Myocyte (in vitro differentiated cells): ENCODE measurements at regions not wholly inside any gene's neighbourhood (a gene's known extent, or its start where the extent isn't known, plus 50 kb on each side); places are given as distances from the start of the nearest gene placed in this dataset.
"Not testable (repeated sequence)": the region's sequence is repeated elsewhere in the genome, so short reads cannot be mapped to it uniquely, and the experiment has no call there.

Source experiments
- DNase-seq: peaks from one replicate; pipeline ENCODE4 v3.0.0-alpha.2; 2012; ENCODE audit warnings: low read depth

DNA sequence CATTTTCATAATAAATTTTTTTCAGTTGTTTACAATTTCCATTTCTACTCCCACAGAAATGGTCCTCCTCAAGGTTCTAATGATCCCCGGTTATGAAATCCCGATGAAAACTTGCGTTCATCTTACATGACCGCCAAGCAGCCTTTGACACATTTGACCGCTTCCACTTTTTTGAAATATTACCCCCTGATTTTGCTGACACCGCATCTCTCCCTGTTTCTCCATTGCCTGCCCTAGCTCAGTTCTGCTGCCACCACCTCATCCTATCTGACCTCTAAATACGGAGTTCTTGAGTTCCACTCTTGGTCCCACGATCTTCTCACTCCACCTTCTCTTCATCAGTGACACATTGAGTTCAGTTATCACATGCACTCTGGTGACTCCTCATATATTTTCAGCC lies 74.1 kb downstream of the SLC35B3 start:
- DNase-seq = no peak

DNA sequence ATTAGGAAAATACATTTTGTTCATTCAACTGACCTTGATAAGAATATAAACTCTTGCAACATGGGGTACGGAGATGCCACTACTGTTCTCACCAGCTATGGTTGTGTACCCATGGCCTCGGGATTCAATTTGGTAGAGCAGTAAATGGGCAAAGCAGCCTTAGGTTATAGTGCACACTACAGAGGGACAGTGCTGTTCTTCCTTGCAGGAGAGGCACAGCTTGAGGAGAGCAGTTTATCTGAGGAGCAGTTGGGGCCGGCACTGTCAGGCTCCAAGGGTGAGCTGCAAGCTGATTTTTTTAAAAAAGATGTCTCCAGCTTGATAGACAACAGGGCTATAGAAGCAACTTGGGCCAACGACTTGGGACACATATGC lies 82.4 kb downstream of the SLC35B3 start:
- DNase-seq = no peak

GRCh38 chr6:8352335-8352965 lies 82.9 kb downstream of the SLC35B3 start:
- DNase-seq = no peak

- no peak for DNase-seq
These were observed 91.7 kb downstream of the SLC35B3 start for GRCh38 chr6:8343600-8343999.

DNA sequence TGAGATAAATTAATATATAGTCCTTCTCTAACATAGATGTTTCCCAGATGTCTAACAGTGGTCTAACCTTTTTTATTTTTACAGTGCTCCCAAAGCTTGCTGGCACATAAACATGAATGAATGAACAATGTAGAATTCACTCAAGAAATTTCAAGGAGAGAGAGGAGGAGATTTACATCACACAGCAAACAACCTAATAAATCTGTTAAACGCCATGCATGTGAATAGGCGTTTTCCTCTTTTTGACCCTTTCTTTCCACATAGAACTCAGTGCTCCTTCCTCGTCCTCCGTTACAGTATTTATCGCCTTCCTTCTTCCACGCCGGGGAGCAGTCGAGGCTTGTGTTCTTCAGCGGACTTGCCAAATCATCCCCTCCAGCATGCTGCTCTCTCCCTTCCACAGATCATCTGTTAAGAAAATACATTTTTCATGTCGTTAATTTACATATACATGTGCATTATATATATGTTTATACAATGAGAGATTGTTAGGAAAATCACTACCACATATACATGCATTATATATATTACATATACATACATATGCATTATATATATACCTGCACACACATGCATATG lies 93.0 kb downstream of the SLC35B3 start:
- no peak for DNase-seq

DNA sequence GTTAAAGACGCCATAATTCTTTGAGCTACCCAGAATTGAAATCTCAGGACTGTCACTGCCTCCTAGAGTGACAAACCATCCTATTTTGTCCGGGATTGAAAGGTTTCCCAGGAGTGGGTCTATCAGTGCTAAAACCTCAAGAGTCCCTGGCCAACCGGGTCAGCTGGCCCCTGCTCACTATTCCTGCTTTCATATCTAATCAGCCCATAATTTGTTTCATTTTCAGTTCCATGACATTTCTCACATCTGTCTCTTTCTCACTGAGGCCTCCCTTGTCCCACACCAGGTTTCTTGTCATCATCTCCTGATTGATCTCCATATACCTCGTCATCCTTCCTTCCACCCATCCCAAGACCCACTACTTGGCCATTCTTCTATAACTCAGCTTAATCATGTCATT lies 98.2 kb downstream of the SLC35B3 start:
- no peak for DNase-seq

- DNase-seq = no peak
These were observed 98.8 kb downstream of the SLC35B3 start for GRCh38 chr6:8336406-8337057.

- no peak for DNase-seq
These were observed 99.4 kb downstream of the SLC35B3 start for GRCh38 chr6:8335896-8336295.

GRCh38 chr6:8335381-8335780 lies 100.0 kb downstream of the SLC35B3 start:
- no peak for DNase-seq

- DNase-seq = no peak
These were observed 101.2 kb downstream of the SLC35B3 start for GRCh38 chr6:8334113-8334512.

GRCh38 chr6:8329562-8329961 lies 105.8 kb downstream of the SLC35B3 start:
- no peak for DNase-seq

DNA sequence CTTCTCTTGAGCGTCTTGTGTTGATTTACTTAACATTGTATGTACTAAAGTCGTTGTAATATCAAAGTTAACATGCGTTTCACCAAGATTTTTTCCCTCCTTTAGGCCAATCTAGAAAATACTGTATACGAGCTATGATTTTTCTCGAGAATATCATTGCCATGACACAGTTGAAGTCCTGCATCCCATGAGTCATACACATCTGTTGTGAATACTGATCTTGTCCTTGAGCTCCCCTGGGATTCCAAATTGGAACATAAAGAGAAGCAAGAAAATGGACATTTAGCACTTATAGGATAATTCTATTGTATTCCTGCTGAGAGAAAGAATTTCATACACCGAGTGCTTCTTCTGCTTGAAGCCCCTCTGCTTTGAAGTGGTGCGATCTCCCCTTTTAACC lies 109.6 kb downstream of the SLC35B3 start:
- no peak for DNase-seq

DNA sequence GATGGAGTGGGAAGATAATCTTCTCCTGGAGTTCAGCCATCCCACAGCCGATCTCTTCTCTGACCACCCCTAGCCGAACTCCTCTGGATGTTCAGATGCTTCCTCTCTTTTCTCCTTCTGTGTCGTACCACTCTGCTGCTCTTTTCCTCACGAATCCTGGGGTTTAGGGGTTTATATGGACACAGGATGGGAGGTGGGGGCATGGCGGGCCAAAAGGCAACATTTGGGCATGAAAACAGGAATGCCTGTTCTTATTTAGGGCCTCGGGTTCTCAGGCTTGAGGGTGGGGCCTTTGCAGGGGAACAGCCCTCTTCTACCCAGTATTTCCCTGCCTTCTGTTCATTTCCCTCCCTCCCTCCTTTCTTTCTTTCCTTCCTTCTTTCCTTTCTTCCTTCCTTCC lies 112.7 kb downstream of the SLC35B3 start:
- no peak for DNase-seq

DNA sequence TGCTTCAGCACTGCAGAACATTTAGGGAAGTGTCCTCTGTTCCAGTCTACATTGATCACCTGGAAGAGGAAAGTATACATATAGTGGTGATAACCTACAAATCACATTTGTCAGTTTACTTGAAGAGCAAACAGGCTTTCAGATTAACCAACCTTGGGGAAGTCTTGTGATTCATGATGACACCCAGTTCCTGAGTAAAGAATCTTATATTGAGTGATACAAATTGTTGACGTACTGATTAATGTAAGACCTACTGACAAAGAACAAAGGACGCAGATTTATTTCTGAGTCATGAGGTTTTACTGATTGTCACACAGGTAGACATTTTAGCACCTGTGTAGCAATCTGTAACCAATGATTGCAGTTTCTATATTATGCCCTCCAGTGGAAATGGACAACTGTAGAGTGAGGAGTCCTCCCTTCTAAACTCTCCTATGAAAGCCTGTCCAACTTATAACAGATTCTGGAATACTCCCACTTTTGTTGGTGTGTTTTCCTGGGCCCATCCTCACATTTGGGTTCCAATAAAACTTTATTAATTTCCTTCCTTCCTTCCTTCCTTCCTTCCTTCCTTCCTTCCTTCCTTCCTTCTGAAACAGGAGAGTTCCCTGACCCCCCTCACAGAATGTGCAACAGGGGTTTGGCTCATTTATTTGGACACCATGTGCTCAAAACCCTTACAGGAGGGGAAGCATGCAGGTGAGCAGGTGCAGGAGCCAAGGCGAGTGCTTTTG lies 113.5 kb downstream of the SLC35B3 start:
- DNase-seq = no peak

DNA sequence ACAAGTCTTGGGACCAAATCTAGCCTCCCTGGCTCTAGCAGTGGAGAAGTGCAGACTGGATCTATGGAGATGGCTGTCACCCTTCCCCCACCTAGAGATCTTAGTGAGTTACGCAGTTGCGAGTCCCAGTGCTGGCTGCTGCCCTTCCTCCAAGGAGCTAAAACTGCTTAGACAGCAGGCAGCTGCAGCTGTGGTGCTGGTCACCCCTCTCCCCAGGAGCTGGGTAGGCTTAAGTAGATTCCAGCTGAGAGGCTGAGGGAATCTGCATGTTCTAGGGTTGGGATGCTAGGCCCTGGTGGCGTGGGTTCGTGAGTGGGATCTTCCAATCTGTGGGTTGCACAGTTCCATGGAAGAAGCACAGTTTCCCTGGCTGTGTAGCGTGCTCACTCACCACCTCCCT lies 120.2 kb downstream of the SLC35B3 start:
- no peak for DNase-seq

DNA sequence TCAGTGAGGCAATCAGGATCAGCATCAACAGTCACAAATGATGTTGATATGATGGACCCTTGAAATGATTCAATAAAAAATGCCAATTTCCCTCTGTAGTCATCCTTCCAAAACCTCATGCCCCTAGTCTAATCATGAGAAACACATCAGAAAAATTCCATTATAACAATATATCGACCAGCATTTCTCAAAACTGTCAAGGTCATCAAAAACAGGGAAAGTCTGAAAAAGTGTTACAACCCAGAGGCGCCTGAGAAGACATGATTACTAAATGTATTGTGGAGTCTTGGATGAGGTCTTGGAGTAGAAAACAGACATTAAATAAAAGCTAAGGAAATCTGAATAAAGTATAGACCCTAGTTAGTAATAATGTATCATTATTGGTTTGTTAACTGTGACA lies 133.8 kb downstream of the SLC35B3 start:
- no peak for DNase-seq

GRCh38 chr6:8299034-8299433 lies 136.3 kb downstream of the SLC35B3 start:
- DNase-seq = no peak

DNA sequence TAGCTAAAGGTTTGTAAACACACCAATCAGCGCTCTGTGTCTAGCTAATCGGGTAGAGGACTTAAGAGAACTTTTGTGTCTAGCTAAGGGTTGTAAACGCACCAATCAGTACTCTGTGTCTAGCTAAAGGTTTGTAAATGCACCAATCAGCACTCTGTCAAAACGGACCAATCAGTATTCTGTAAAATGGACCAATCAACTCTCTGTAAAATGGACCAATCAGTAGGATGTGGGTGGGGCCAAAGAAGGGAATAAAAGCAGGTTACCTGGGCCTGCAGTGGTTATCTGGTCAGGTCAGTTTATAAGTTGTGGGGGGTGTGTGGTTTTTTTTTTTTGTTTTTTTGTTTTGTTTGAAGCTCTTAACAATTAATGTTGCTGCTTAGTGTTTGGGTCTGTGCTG lies 152.4 kb downstream of the SLC35B3 start:
- DNase-seq = not testable (repeated sequence)

DNA sequence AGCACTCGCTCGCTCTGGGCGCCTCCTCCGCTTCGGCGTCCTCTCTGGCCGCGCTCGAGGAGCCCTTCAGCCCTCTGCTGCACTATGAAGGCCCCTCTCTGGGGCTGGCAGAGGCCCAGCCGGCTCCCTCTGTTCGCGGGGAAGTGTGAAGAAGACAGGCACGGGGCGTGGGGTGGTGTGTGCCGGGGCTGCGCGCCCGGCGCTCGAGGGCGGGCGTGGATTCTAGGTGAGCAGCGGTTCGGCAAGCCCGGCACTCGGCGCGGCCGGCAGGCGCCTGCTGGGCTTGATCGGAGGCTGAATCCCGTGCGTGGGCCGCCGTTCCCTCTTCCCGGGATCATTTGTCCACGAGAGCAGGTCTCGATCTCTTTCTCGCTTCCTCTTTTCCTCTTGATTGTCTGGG lies 153.0 kb downstream of the SLC35B3 start:
- no peak for DNase-seq

DNA sequence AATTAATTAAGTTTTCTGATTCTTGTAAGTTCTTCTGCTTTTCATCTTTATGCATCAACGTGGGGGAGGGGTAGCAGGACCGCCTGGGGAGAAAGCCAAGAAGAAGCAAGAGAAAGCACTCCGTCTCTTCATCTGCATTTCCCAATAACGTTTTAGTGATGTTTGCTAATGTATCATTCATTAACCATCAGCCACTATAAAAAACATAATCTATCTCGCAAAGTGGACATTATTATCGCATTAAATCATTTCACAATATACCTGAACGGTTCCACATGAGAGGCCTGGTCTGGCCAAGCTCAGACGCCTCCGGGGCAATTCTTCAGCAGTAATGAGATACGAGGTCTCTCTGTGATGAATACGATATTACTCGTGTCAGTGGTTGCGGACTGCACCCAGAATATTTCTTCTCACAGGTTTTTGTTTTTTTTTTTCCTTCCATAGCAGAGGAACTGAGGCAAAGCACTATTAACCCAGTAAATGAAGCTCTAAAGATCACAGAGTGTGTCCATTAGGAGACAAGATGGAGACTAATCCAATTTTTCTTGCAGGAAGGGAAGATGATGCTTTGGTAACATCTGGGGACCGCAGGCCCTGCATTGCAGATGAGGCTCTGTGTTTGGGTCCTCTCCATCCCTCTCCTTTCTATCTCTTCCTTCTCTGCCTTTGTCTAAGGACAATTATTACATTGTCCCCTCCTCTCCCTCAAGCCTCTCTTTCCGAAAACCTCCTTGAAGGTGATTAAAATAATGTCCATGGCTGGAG lies 156.1 kb downstream of the SLC35B3 start:
- no peak for DNase-seq

GRCh38 chr6:8278562-8278961 lies 156.8 kb downstream of the SLC35B3 start:
- DNase-seq = no peak

GRCh38 chr6:8277769-8278168 lies 157.6 kb downstream of the SLC35B3 start:
- no peak for DNase-seq
